Loucy (cell line): ENCODE measurements at regions not wholly inside any gene's neighbourhood (a gene's known extent, or its start where the extent isn't known, plus 50 kb on each side); places are given as distances from the start of the nearest gene placed in this dataset.

ENCODE experiments used
- H2AFZ ChIP-seq: fragments of 200-600 bp; sonication (generic); 2 replicates; pipeline ENCODE4 v1.6.0; 2016; ENCODE audit warnings: antibody characterized with exemption, mild to moderate bottlenecking, low read length, moderate library complexity
- H3F3A ChIP-seq: fragments of 200-600 bp; 2 replicates; pipeline ENCODE4 v1.6.0; 2016; ENCODE audit warnings: antibody characterized with exemption, low read depth, mild to moderate bottlenecking
- H3K27me3 ChIP-seq: fragments of 200-600 bp; sonication (generic); 2 replicates; pipeline ENCODE4 v1.6.1; 2014; ENCODE audit warnings: low read length, mild to moderate bottlenecking; ENCODE audit not compliant: insufficient read depth, poor library complexity, severe bottlenecking
- H3K36me3 ChIP-seq: fragments of 200-600 bp; sonication (generic); 2 replicates; pipeline ENCODE4 v1.6.1; 2016; ENCODE audit warnings: low read length; ENCODE audit not compliant: insufficient read depth
- H3K4me1 ChIP-seq: fragments of 200-600 bp; sonication (generic); 2 replicates; pipeline ENCODE4 v1.5.1; 2014; ENCODE audit warnings: low read length, mild to moderate bottlenecking; ENCODE audit not compliant: insufficient read depth, poor library complexity, severe bottlenecking
- H3K4me2 ChIP-seq: fragments of 200-600 bp; sonication (generic); 2 replicates; pipeline ENCODE4 v1.6.0; 2014; ENCODE audit warnings: antibody characterized with exemption, low read length, low read depth, mild to moderate bottlenecking; ENCODE audit not compliant: poor library complexity, severe bottlenecking
- H3K4me3 ChIP-seq: fragments of 200-600 bp; sonication (generic); 2 replicates; pipeline ENCODE4 v1.5.1; 2014; ENCODE audit warnings: low read length, mild to moderate bottlenecking, mixed read lengths; ENCODE audit not compliant: poor library complexity, severe bottlenecking
- H3K79me2 ChIP-seq: fragments of 200-600 bp; sonication (generic); 2 replicates; pipeline ENCODE4 v1.6.1; 2014; ENCODE audit warnings: low read length; ENCODE audit not compliant: insufficient read depth
- H3K9ac ChIP-seq: fragments of 200-600 bp; sonication (generic); 2 replicates; pipeline ENCODE4 v1.6.0; 2014; ENCODE audit warnings: mild to moderate bottlenecking, low read depth, low read length, moderate library complexity; ENCODE audit not compliant: poor library complexity, severe bottlenecking
- H3K9me2 ChIP-seq: fragments of 200-600 bp; sonication (generic); replicated peaks from 2 replicates; pipeline ENCODE4 v1.6.1; 2016; ENCODE audit warnings: low read depth, low read length, mixed read lengths
- H3K9me3 ChIP-seq: fragments of 200-600 bp; sonication (generic); 2 replicates; pipeline ENCODE4 v1.6.1; 2014; ENCODE audit warnings: mild to moderate bottlenecking, antibody characterized with exemption, low read length, low read depth; ENCODE audit not compliant: insufficient read depth
- H4K20me1 ChIP-seq: fragments of 200-600 bp; sonication (generic); 2 replicates; pipeline ENCODE4 v1.6.0; 2014; ENCODE audit warnings: antibody characterized with exemption, low read length, mild to moderate bottlenecking; ENCODE audit not compliant: insufficient read depth, poor library complexity, severe bottlenecking
- CTCF ChIP-seq: fragments of 200-600 bp; sonication (generic); conservative IDR thresholded peaks from 2 replicates; pipeline ENCODE4 v1.5.1; 2014; ENCODE audit warnings: mild to moderate bottlenecking, antibody characterized with exemption, low read length
- EZH2phosphoT487 ChIP-seq: fragments of 200-600 bp; IDR thresholded peaks from 2 replicates; pipeline ENCODE4 v1.6.1; 2018; ENCODE audit warnings: antibody characterized with exemption, mild to moderate bottlenecking, moderate library complexity, borderline replicate concordance

GRCh38 chr10:58948303-58948702, 228.1 kb upstream of the PHYHIPL start:
- H3K9me2 ChIP-seq: no peaks in the 10 kb centered on the region
- H3K9ac ChIP-seq: no peak overlapping the region
- H3K4me2 ChIP-seq: no peak overlapping the region

GRCh38 chr10:58950618-58951017, 225.8 kb upstream of the PHYHIPL start:
- Histone ChIP-seq H3K4me3 (no peak overlapping the region), H3K9me2 (no peaks in the 10 kb centered on the region), H3K9ac (no peak overlapping the region), H3K9me3 (no peaks in the 10 kb centered on the region), H3F3A (no peaks in the 10 kb centered on the region), H4K20me1 (no peaks in the 10 kb centered on the region), H3K4me1 (no peaks in the 10 kb centered on the region), H3K4me2 (no peak overlapping the region), H2AFZ (no peak overlapping the region), H3K27me3 (no peaks in the 10 kb centered on the region), H3K79me2 (no peaks in the 10 kb centered on the region), H3K36me3 (no peaks in the 10 kb centered on the region)
- TF ChIP-seq CTCF (no peak), EZH2phosphoT487 (no peak)

More at GRCh38 chr10:58948303-58948702, 228.1 kb upstream of the PHYHIPL start:
- Histone ChIP-seq H3K4me1 (no peaks in the 10 kb centered on the region), H4K20me1 (no peaks in the 10 kb centered on the region), H3K27me3 (no peaks in the 10 kb centered on the region), H3F3A (no peaks in the 10 kb centered on the region), H3K4me3 (no peak overlapping the region), H3K36me3 (no peaks in the 10 kb centered on the region), H3K9me3 (no peaks in the 10 kb centered on the region), H3K79me2 (no peaks in the 10 kb centered on the region), H2AFZ (no peak overlapping the region; the same call in 1 of the 2 replicates)
- no peak for TF ChIP-seq CTCF

- Histone ChIP-seq H3F3A (no peaks in the 10 kb centered on the region), H3K36me3 (no peaks in the 10 kb centered on the region), H3K4me1 (no peaks in the 10 kb centered on the region), H3K27me3 (no peaks in the 10 kb centered on the region), H2AFZ (no peak overlapping the region), H3K9ac (no peak overlapping the region), H3K4me2 (no peak overlapping the region), H4K20me1 (no peaks in the 10 kb centered on the region), H3K79me2 (no peaks in the 10 kb centered on the region), H3K4me3 (no peak overlapping the region), H3K9me2 (no peaks in the 10 kb centered on the region), H3K9me3 (no peaks in the 10 kb centered on the region)
- TF ChIP-seq CTCF (no peak), EZH2phosphoT487 (no peak)
These were observed 225.4 kb upstream of the PHYHIPL start for GRCh38 chr10:58951087-58951486.
